ENCODE measurements at regions not wholly inside any gene's neighbourhood (a gene's known extent, or its start where the extent isn't known, plus 50 kb on each side); places are given as distances from the start of the nearest gene placed in this dataset.

GRCh38 chr10:65201491-65201890 is 1680.3 kb downstream of the REEP3 start:
- TF ChIP-seq POLR2A (IDR thresholded peaks at IDR 0.05) = no peak
- TF ChIP-seq, protein P1, sequence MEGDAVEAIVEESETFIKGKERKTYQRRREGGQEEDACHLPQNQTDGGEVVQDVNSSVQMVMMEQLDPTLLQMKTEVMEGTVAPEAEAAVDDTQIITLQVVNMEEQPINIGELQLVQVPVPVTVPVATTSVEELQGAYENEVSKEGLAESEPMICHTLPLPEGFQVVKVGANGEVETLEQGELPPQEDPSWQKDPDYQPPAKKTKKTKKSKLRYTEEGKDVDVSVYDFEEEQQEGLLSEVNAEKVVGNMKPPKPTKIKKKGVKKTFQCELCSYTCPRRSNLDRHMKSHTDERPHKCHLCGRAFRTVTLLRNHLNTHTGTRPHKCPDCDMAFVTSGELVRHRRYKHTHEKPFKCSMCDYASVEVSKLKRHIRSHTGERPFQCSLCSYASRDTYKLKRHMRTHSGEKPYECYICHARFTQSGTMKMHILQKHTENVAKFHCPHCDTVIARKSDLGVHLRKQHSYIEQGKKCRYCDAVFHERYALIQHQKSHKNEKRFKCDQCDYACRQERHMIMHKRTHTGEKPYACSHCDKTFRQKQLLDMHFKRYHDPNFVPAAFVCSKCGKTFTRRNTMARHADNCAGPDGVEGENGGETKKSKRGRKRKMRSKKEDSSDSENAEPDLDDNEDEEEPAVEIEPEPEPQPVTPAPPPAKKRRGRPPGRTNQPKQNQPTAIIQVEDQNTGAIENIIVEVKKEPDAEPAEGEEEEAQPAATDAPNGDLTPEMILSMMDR (IDR thresholded peaks at IDR 0.05) = no peak

All from Peyer's patch (tissue), 4 donors.